Upper lobe of right lung (tissue), 1 donor: ENCODE measurements at regions not wholly inside any gene's neighbourhood (a gene's known extent, or its start where the extent isn't known, plus 50 kb on each side); places are given as distances from the start of the nearest gene placed in this dataset.

ENCODE experiments used
- ATAC-seq: fragments of 200-7000 bp; cut with Tn5 transposase; one replicate; pipeline ENCODE4 v1.9.1; 2020; ENCODE audit warnings: mild to moderate bottlenecking, moderate library complexity
- DNase-seq: peaks from one replicate; pipeline ENCODE4 v3.0.0-alpha.2; 2020
- H3K27ac ChIP-seq: fragments of 200-600 bp; one replicate; pipeline ENCODE4 v1.8.0; 2022
- H3K27me3 ChIP-seq: fragments of 200-600 bp; one replicate; pipeline ENCODE4 v1.8.0; 2022; ENCODE audit warnings: mild to moderate bottlenecking
- H3K36me3 ChIP-seq: fragments of 200-600 bp; one replicate; pipeline ENCODE4 v1.8.0; 2022
- H3K4me1 ChIP-seq: fragments of 200-600 bp; one replicate; pipeline ENCODE4 v1.8.0; 2022
- H3K4me3 ChIP-seq: fragments of 200-600 bp; one replicate; pipeline ENCODE4 v1.8.0; 2022; ENCODE audit warnings: mild to moderate bottlenecking
- H3K9me3 ChIP-seq: fragments of 200-600 bp; one replicate; pipeline ENCODE4 v1.8.0; 2022
- CTCF ChIP-seq: fragments of 200-600 bp; IDR thresholded peaks from one replicate; pipeline ENCODE4 v1.8.0; 2022; ENCODE audit warnings: antibody characterized with exemption
- intact Hi-C: fragments of 100-400 bp; cut with DNase I; formaldehyde crosslinking; loops from one replicate; pipeline ENCODE4 v1.11.0; 2022
- donor health status: DM: no; HTN: yes; CAD: no; lungs with severe emphysema.

- no peak for TF ChIP-seq CTCF
- H3K4me1 ChIP-seq = no peaks in the 10 kb centered on the region
- no peaks in the 10 kb centered on the region for H3K36me3 ChIP-seq
- no peak for ATAC-seq
- DNase-seq = no peak
- H3K9me3 ChIP-seq = no peaks in the 10 kb centered on the region
- no peaks in the 10 kb centered on the region for H3K27me3 ChIP-seq
- no peak overlapping the region for H3K4me3 ChIP-seq
- intact Hi-C loops = no loop called here
- H3K27ac ChIP-seq = no peak overlapping the region
These were observed 480.4 kb upstream of the SGCG start for GRCh38 chr13:22700246-22700887.

GRCh38 chr13:22703601-22704209 is 477.1 kb upstream of the SGCG start:
- no peak for TF ChIP-seq CTCF
- H3K4me1 ChIP-seq = no peaks in the 10 kb centered on the region
- H3K36me3 ChIP-seq = no peaks in the 10 kb centered on the region
- no peak overlapping the region for H3K27ac ChIP-seq
- ATAC-seq (no peak), DNase-seq (no peak)
- no peaks in the 10 kb centered on the region for H3K27me3 ChIP-seq
- no peak overlapping the region for H3K4me3 ChIP-seq
- intact Hi-C loops = no loop called here
- no peaks in the 10 kb centered on the region for H3K9me3 ChIP-seq

- ATAC-seq (no peak), DNase-seq (no peak)
- H3K4me3 ChIP-seq = no peak overlapping the region
- TF ChIP-seq CTCF = no peak
- no peaks in the 10 kb centered on the region for H3K9me3 ChIP-seq
- no peaks in the 10 kb centered on the region for H3K36me3 ChIP-seq
- no peak overlapping the region for H3K27ac ChIP-seq
- no peaks in the 10 kb centered on the region for H3K4me1 ChIP-seq
- H3K27me3 ChIP-seq = no peaks in the 10 kb centered on the region
- intact Hi-C loops = no loop called here
These were observed 472.8 kb upstream of the SGCG start for GRCh38 chr13:22707946-22708345.

- Histone ChIP-seq H3K36me3 (no peaks in the 10 kb centered on the region), H3K27me3 (no peaks in the 10 kb centered on the region), H3K27ac (no peak overlapping the region), H3K4me3 (no peak overlapping the region), H3K9me3 (no peaks in the 10 kb centered on the region), H3K4me1 (no peaks in the 10 kb centered on the region)
- ATAC-seq (no peak), DNase-seq (no peak)
- intact Hi-C loops = no loop called here
- no peak for TF ChIP-seq CTCF
These were observed 463.7 kb upstream of the SGCG start for GRCh38 chr13:22717036-22717435.

- no peaks in the 10 kb centered on the region for H3K9me3 ChIP-seq
- no peak overlapping the region for H3K4me3 ChIP-seq
- no peaks in the 10 kb centered on the region for H3K36me3 ChIP-seq
- no peak for ATAC-seq
- H3K27me3 ChIP-seq = no peaks in the 10 kb centered on the region
- no peak for TF ChIP-seq CTCF
- DNase-seq = no peak
- H3K4me1 ChIP-seq = no peaks in the 10 kb centered on the region
- intact Hi-C loops = no loop called here
- H3K27ac ChIP-seq = no peak overlapping the region
These were observed 454.1 kb upstream of the SGCG start for GRCh38 chr13:22726726-22727125.
